Trophoblast cell (in vitro differentiated cells and primary cell): ENCODE measurements at regions not wholly inside any gene's neighbourhood (a gene's known extent, or its start where the extent isn't known, plus 50 kb on each side); places are given as distances from the start of the nearest gene placed in this dataset.

ENCODE experiments used
- DNase-seq, 2 donors: peaks; one replicate each; pipeline ENCODE4 v3.0.0-alpha.2; 2016
- H2AFZ ChIP-seq: 2 replicates; pipeline ENCODE4 v1.6.1; 2013; ENCODE audit warnings: low read length, moderate library complexity, mild to moderate bottlenecking; ENCODE audit not compliant: insufficient read depth, poor library complexity
- H2AK5ac ChIP-seq: 2 replicates; pipeline ENCODE4 v1.6.1; 2013; ENCODE audit warnings: mild to moderate bottlenecking, low read length
- H2BK120ac ChIP-seq: 2 replicates; pipeline ENCODE4 v1.6.1; 2013; ENCODE audit warnings: low read length, mild to moderate bottlenecking, moderate library complexity; ENCODE audit not compliant: insufficient read depth, poor library complexity
- H2BK12ac ChIP-seq: 2 replicates; pipeline ENCODE4 v1.6.1; 2013; ENCODE audit warnings: mild to moderate bottlenecking, low read length, moderate library complexity
- H2BK5ac ChIP-seq: 2 replicates; pipeline ENCODE4 v1.6.1; 2013; ENCODE audit warnings: low read length, low read depth, moderate library complexity, mild to moderate bottlenecking; ENCODE audit not compliant: poor library complexity
- H3K14ac ChIP-seq: 2 replicates; pipeline ENCODE4 v1.6.1; 2013; ENCODE audit warnings: mild to moderate bottlenecking, low read length
- H3K18ac ChIP-seq: 2 replicates; pipeline ENCODE4 v1.6.1; 2013; ENCODE audit warnings: mild to moderate bottlenecking, low read length
- H3K23ac ChIP-seq: 2 replicates; pipeline ENCODE4 v1.6.1; 2013; ENCODE audit warnings: low read length
- H3K27ac ChIP-seq: 2 replicates; pipeline ENCODE4 v1.5.1; 2013; ENCODE audit warnings: low read depth, mild to moderate bottlenecking, inconsistent platforms, low read length, moderate library complexity
- H3K27me3 ChIP-seq: 2 replicates; pipeline ENCODE4 v1.6.1; 2013; ENCODE audit warnings: inconsistent platforms, mild to moderate bottlenecking, low read length, moderate library complexity; ENCODE audit not compliant: insufficient read depth
- H3K36me3 ChIP-seq, 2 experiments: 1 replicate in 1 of 2; 2 replicates in 1 of 2; pipeline ENCODE4 v1.6.1; 2013; ENCODE audit warnings: low read length in 2 of 2, mild to moderate bottlenecking in 2 of 2, moderate library complexity in 1 of 2; ENCODE audit not compliant: insufficient read depth in 2 of 2, control insufficient read depth in 1 of 2
- H3K4ac ChIP-seq: 2 replicates; pipeline ENCODE4 v1.6.1; 2013; ENCODE audit warnings: low read depth, mild to moderate bottlenecking, low read length, moderate library complexity
- H3K4me1 ChIP-seq, 2 experiments: 1 replicate in 1 of 2; 2 replicates in 1 of 2; pipeline ENCODE4 v1.6.1; 2013; ENCODE audit warnings: low read length in 2 of 2, mild to moderate bottlenecking in 2 of 2, moderate library complexity in 1 of 2; ENCODE audit not compliant: insufficient read depth in 2 of 2, control insufficient read depth in 1 of 2
- H3K4me2 ChIP-seq: 2 replicates; pipeline ENCODE4 v1.6.1; 2013; ENCODE audit warnings: inconsistent platforms, mild to moderate bottlenecking, low read length, moderate library complexity
- H3K4me3 ChIP-seq: 2 replicates; pipeline ENCODE4 v1.5.1; 2013; ENCODE audit warnings: mild to moderate bottlenecking, low read depth, low read length, inconsistent platforms
- H3K79me1 ChIP-seq: one replicate; pipeline ENCODE4 v1.6.1; 2013; ENCODE audit warnings: low read length
- H3K79me2 ChIP-seq: 2 replicates; pipeline ENCODE4 v1.6.1; 2013; ENCODE audit warnings: low read length, mild to moderate bottlenecking; ENCODE audit not compliant: control insufficient read depth, insufficient read depth, poor library complexity
- H3K9ac ChIP-seq: 2 replicates; pipeline ENCODE4 v1.6.1; 2013; ENCODE audit warnings: mild to moderate bottlenecking, low read length
- H3K9me3 ChIP-seq: 2 replicates; pipeline ENCODE4 v1.6.1; 2013; ENCODE audit warnings: low read depth, mild to moderate bottlenecking, control low read depth, inconsistent platforms, low read length; ENCODE audit not compliant: insufficient read depth
- H4K12ac ChIP-seq: 2 replicates; pipeline ENCODE4 v1.6.1; 2013; ENCODE audit warnings: low read depth, mild to moderate bottlenecking, low read length, moderate library complexity
- H4K8ac ChIP-seq: 2 replicates; pipeline ENCODE4 v1.6.1; 2013; ENCODE audit warnings: low read depth, mild to moderate bottlenecking, low read length, moderate library complexity
- H4K91ac ChIP-seq: one replicate; pipeline ENCODE4 v1.6.1; 2013; ENCODE audit warnings: low read depth, mild to moderate bottlenecking, low read length, moderate library complexity
- WGBS: extraction: QIAGEN DNeasy Blood & Tissue Kit; methylation state at CpG from one replicate; pipeline ENCODE4 v1.1.7; 2013; ENCODE audit warnings: missing lambda C conversion rate; ENCODE audit not compliant: insufficient read length, insufficient coverage; ENCODE audit errors: extremely low coverage; 5-methylcytosine and 5-hydroxymethylcytosine counted together

DNA sequence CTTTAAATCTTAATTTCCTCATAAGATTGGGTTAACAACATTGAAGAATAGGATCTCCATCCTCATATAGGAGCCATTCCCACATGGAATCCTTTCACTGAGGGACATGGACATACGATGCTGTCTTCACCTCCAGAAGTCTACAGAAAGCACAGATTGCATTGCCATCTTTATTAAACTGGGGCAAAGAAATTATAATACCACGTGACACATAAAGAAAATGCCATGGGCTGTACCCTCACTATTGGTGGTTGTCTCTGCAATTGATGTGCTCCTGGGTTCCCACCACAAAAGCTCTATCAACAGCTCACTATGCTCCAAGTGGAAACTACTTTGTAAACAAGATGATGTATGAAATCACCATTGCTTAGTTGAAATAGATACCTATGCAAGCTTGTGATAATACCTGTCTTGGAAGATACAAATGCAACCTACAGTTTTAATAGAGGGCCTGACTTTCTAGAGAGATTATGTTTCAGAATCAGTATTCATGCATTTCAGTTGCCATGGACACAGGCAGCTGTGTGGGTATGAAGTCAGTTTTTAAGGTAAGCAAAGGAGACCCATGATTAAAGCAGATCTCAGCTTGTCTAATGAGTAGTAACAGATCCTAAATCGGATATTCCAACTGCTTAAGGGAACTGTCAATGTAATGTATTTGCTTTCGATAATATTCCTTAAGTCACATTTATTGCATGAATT is 337.0 kb downstream of the RAD51AP2 start:
- H3K18ac ChIP-seq: no peak overlapping the region
- H2AK5ac ChIP-seq: no peak overlapping the region
- no peaks in the 10 kb centered on the region for H3K27me3 ChIP-seq
- H3K9ac ChIP-seq: no peak overlapping the region
- no peaks in the 10 kb centered on the region for H3K79me1 ChIP-seq
- no peak overlapping the region for H2BK12ac ChIP-seq
- no peak overlapping the region for H2BK5ac ChIP-seq
- H4K8ac ChIP-seq: no peak overlapping the region
- no peak overlapping the region for H2AFZ ChIP-seq
- no CpG with 5 or more reads among the region's 4 CpGs for WGBS
- no peak overlapping the region for H3K23ac ChIP-seq
- H3K4ac ChIP-seq: no peak overlapping the region
- H3K14ac ChIP-seq: no peak overlapping the region
- H3K27ac ChIP-seq: no peak overlapping the region
- no peaks in the 10 kb centered on the region for H3K36me3 ChIP-seq
- no peak overlapping the region for H4K12ac ChIP-seq
- H3K4me1 ChIP-seq: no peaks in the 10 kb centered on the region
- H4K91ac ChIP-seq: no peak overlapping the region
- no peak for DNase-seq
- H2BK120ac ChIP-seq: no peak overlapping the region
- no peaks in the 10 kb centered on the region for H3K9me3 ChIP-seq
- H3K4me2 ChIP-seq: no peak overlapping the region
- no peaks in the 10 kb centered on the region for H3K79me2 ChIP-seq
- H3K4me3 ChIP-seq: no peak overlapping the region

- Histone ChIP-seq H3K79me2 (no peaks in the 10 kb centered on the region), H2BK120ac (no peak overlapping the region), H3K9ac (no peak overlapping the region), H2BK5ac (no peak overlapping the region), H3K18ac (no peak overlapping the region), H3K4me2 (no peak overlapping the region), H4K8ac (no peak overlapping the region), H3K14ac (no peak overlapping the region), H3K36me3 (no peaks in the 10 kb centered on the region), H3K27me3 (no peaks in the 10 kb centered on the region), H4K91ac (no peak overlapping the region), H3K27ac (no peak overlapping the region), H2AK5ac (no peak overlapping the region), H2AFZ (no peak overlapping the region), H3K4me3 (no peak overlapping the region), H3K4me1 (no peaks in the 10 kb centered on the region), H3K4ac (no peak overlapping the region), H3K79me1 (no peaks in the 10 kb centered on the region), H2BK12ac (no peak overlapping the region), H3K9me3 (no peaks in the 10 kb centered on the region), H3K23ac (no peak overlapping the region), H4K12ac (no peak overlapping the region)
- no CpG with 5 or more reads among the region's 1 CpG for WGBS
- DNase-seq: no peak
Measured at GRCh38 chr2:17179145-17179808, 339.0 kb downstream of the RAD51AP2 start.

DNA sequence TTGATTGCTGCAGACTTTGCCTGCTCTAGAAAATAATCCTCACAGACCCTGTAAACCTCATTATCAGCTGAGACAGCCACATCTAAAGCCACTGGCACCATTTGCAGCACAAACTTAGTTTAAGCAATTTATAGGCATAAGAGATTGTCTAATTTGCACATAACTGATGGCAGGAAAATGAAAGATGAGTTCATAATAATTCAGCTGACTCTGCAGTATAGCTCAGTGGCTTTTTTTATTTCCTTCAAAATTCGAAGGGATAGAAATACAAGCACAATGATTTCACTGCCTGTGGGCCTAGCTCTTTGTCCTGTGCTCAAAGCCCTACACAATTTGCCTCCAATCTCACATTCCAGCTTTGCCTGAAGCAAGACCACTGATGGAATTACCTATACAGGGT is 341.2 kb downstream of the RAD51AP2 start:
- H3K18ac ChIP-seq: no peak overlapping the region
- H4K91ac ChIP-seq: no peak overlapping the region
- no peak overlapping the region for H2AFZ ChIP-seq
- H3K36me3 ChIP-seq: no peaks in the 10 kb centered on the region
- H2BK120ac ChIP-seq: no peak overlapping the region
- no peak overlapping the region for H3K23ac ChIP-seq
- H3K4me1 ChIP-seq: no peaks in the 10 kb centered on the region
- H2BK12ac ChIP-seq: no peak overlapping the region
- no peak overlapping the region for H4K12ac ChIP-seq
- H3K27me3 ChIP-seq: no peaks in the 10 kb centered on the region
- H3K9ac ChIP-seq: no peak overlapping the region
- H4K8ac ChIP-seq: no peak overlapping the region
- H3K4me2 ChIP-seq: no peak overlapping the region
- H3K9me3 ChIP-seq: no peaks in the 10 kb centered on the region
- H3K4ac ChIP-seq: no peak overlapping the region
- H3K14ac ChIP-seq: no peak overlapping the region
- no peak overlapping the region for H3K4me3 ChIP-seq
- no CpG with 5 or more reads among the region's 1 CpG for WGBS
- H3K27ac ChIP-seq: no peak overlapping the region
- no peak overlapping the region for H2AK5ac ChIP-seq
- H3K79me1 ChIP-seq: no peaks in the 10 kb centered on the region
- no peak for DNase-seq
- no peaks in the 10 kb centered on the region for H3K79me2 ChIP-seq
- H2BK5ac ChIP-seq: no peak overlapping the region

DNA sequence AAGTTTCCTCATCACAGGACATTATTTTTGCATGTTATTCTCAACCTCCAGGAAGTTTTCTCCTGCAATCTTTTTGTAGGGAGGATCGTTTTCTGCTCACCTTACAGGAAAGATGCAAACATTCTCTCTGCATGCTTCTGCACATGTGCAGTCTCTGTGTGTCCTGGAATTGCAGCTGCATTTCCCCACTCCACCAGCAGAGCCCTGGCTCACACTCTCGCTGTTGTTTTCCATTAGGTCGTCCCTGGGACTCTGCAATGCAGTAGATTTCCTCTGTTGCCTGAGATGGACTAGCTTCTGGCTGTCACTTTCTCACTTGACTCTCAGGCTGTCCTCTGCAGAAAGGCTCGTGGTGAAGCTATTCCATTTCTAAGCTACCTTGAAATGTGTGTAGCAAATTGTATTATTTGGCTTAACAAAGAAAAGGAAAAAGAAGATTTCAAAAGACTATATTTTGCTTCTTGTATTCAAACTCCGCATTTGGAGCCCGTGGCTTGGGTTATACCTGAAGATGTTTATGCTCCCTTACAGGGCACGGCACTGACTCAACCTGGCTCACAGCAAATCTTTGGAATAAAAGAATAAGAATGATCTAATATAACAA is 346.7 kb downstream of the RAD51AP2 start:
- Histone ChIP-seq H3K14ac (no peak overlapping the region), H2BK120ac (no peak overlapping the region), H3K79me1 (no peaks in the 10 kb centered on the region), H3K36me3 (no peaks in the 10 kb centered on the region), H4K8ac (no peak overlapping the region), H4K91ac (no peak overlapping the region), H3K4me1 (no peaks in the 10 kb centered on the region), H2BK5ac (no peak overlapping the region), H3K79me2 (no peaks in the 10 kb centered on the region), H3K4me3 (no peak overlapping the region), H2BK12ac (no peak overlapping the region), H3K4me2 (no peak overlapping the region), H3K27ac (no peak overlapping the region), H3K9me3 (no peaks in the 10 kb centered on the region), H2AK5ac (no peak overlapping the region), H2AFZ (no peak overlapping the region), H3K27me3 (no peaks in the 10 kb centered on the region), H3K23ac (no peak overlapping the region), H3K4ac (no peak overlapping the region), H4K12ac (no peak overlapping the region), H3K18ac (no peak overlapping the region), H3K9ac (no peak overlapping the region)
- no CpG with 5 or more reads among the region's 7 CpGs for WGBS
- DNase-seq: peak; percentile 37 to 75
